Activated naive CD4-positive, alpha-beta T cell treated with anti-CD3 and anti-CD28 coated beads, Interleukin-2, amount 50 U/mL, for 24 hours (primary cell): ENCODE measurements at regions not wholly inside any gene's neighbourhood (a gene's known extent, or its start where the extent isn't known, plus 50 kb on each side); places are given as distances from the start of the nearest gene placed in this dataset.

ENCODE experiments used
- H3K27ac Mint-ChIP-seq: one replicate; pipeline ENCODE4 v1.8.0; 2021; ENCODE audit warnings: mild to moderate bottlenecking, mixed read lengths
- H3K27me3 Mint-ChIP-seq: one replicate; pipeline ENCODE4 v1.8.0; 2021; ENCODE audit warnings: mixed read lengths
- H3K36me3 Mint-ChIP-seq: one replicate; pipeline ENCODE4 v1.8.0; 2021; ENCODE audit warnings: mixed read lengths
- H3K4me1 Mint-ChIP-seq: one replicate; pipeline ENCODE4 v1.8.0; 2021; ENCODE audit warnings: mixed read lengths
- H3K4me3 Mint-ChIP-seq: one replicate; pipeline ENCODE4 v1.8.0; 2021; ENCODE audit warnings: mild to moderate bottlenecking, mixed read lengths
- H3K9me3 Mint-ChIP-seq: one replicate; pipeline ENCODE4 v1.8.0; 2021; ENCODE audit warnings: mixed read lengths

GRCh38 chr4:111453216-111453615 lies 692.0 kb upstream of the FAM241A start:
- H3K4me3 Mint-ChIP-seq: no peak overlapping the region
- H3K4me1 Mint-ChIP-seq: no peaks in the 10 kb centered on the region
- H3K27me3 Mint-ChIP-seq: no peaks in the 10 kb centered on the region
- no peaks in the 10 kb centered on the region for H3K36me3 Mint-ChIP-seq
- H3K9me3 Mint-ChIP-seq: no peaks in the 10 kb centered on the region
- no peak overlapping the region for H3K27ac Mint-ChIP-seq

- Mint-ChIP-seq H3K27ac (no peak overlapping the region), H3K36me3 (no peaks in the 10 kb centered on the region), H3K9me3 (no peaks in the 10 kb centered on the region), H3K4me1 (no peaks in the 10 kb centered on the region), H3K4me3 (no peak overlapping the region), H3K27me3 (no peaks in the 10 kb centered on the region)
Observed at GRCh38 chr4:111454961-111455360, 690.3 kb upstream of the FAM241A start.

- Mint-ChIP-seq H3K36me3 (no peaks in the 10 kb centered on the region), H3K4me1 (no peaks in the 10 kb centered on the region), H3K4me3 (no peak overlapping the region), H3K9me3 (peaks cover 8% of the 10 kb centered on the region), H3K27ac (no peak overlapping the region), H3K27me3 (no peaks in the 10 kb centered on the region)
Observed at GRCh38 chr4:111464251-111465045, 680.8 kb upstream of the FAM241A start.

GRCh38 chr4:111466811-111467604 lies 678.2 kb upstream of the FAM241A start:
- H3K4me1 Mint-ChIP-seq: no peaks in the 10 kb centered on the region
- H3K27ac Mint-ChIP-seq: no peak overlapping the region

GRCh38 chr4:111475001-111475400 lies 670.3 kb upstream of the FAM241A start:
- no peak overlapping the region for H3K27ac Mint-ChIP-seq
- no peaks in the 10 kb centered on the region for H3K27me3 Mint-ChIP-seq
- no peaks in the 10 kb centered on the region for H3K4me1 Mint-ChIP-seq
- H3K4me3 Mint-ChIP-seq: no peak overlapping the region
- H3K36me3 Mint-ChIP-seq: no peaks in the 10 kb centered on the region
- peaks cover 4% of the 10 kb centered on the region for H3K9me3 Mint-ChIP-seq

More at GRCh38 chr4:111466811-111467604, 678.2 kb upstream of the FAM241A start:
- no peaks in the 10 kb centered on the region for H3K36me3 Mint-ChIP-seq
- H3K4me3 Mint-ChIP-seq: no peak overlapping the region
- H3K9me3 Mint-ChIP-seq: peaks cover 9% of the 10 kb centered on the region
- no peaks in the 10 kb centered on the region for H3K27me3 Mint-ChIP-seq

- no peaks in the 10 kb centered on the region for H3K27me3 Mint-ChIP-seq
- peaks cover 4% of the 10 kb centered on the region for H3K9me3 Mint-ChIP-seq
- no peak overlapping the region for H3K27ac Mint-ChIP-seq
- no peaks in the 10 kb centered on the region for H3K36me3 Mint-ChIP-seq
- no peak overlapping the region for H3K4me3 Mint-ChIP-seq
- no peaks in the 10 kb centered on the region for H3K4me1 Mint-ChIP-seq
Observed at GRCh38 chr4:111475666-111476065, 669.6 kb upstream of the FAM241A start.

GRCh38 chr4:111480510-111480909 lies 664.7 kb upstream of the FAM241A start:
- no peaks in the 10 kb centered on the region for H3K36me3 Mint-ChIP-seq
- no peaks in the 10 kb centered on the region for H3K4me1 Mint-ChIP-seq
- H3K9me3 Mint-ChIP-seq: no peaks in the 10 kb centered on the region
- H3K4me3 Mint-ChIP-seq: no peak overlapping the region
- no peak overlapping the region for H3K27ac Mint-ChIP-seq
- H3K27me3 Mint-ChIP-seq: no peaks in the 10 kb centered on the region

- no peak overlapping the region for H3K27ac Mint-ChIP-seq
- no peaks in the 10 kb centered on the region for H3K36me3 Mint-ChIP-seq
- H3K27me3 Mint-ChIP-seq: no peaks in the 10 kb centered on the region
- peaks cover 8% of the 10 kb centered on the region for H3K9me3 Mint-ChIP-seq
- no peak overlapping the region for H3K4me3 Mint-ChIP-seq
- H3K4me1 Mint-ChIP-seq: no peaks in the 10 kb centered on the region
Observed at GRCh38 chr4:111483375-111484169, 661.7 kb upstream of the FAM241A start.

GRCh38 chr4:111492496-111492895 lies 652.8 kb upstream of the FAM241A start:
- Mint-ChIP-seq H3K4me3 (no peak overlapping the region), H3K4me1 (no peaks in the 10 kb centered on the region), H3K9me3 (no peaks in the 10 kb centered on the region), H3K36me3 (no peaks in the 10 kb centered on the region), H3K27ac (no peak overlapping the region), H3K27me3 (no peaks in the 10 kb centered on the region)

- Mint-ChIP-seq H3K36me3 (no peaks in the 10 kb centered on the region), H3K4me1 (no peaks in the 10 kb centered on the region), H3K4me3 (no peak overlapping the region), H3K27ac (no peak overlapping the region), H3K27me3 (no peaks in the 10 kb centered on the region), H3K9me3 (no peaks in the 10 kb centered on the region)
Observed at GRCh38 chr4:111494471-111494870, 650.8 kb upstream of the FAM241A start.

- Mint-ChIP-seq H3K27ac (no peak overlapping the region), H3K4me1 (no peaks in the 10 kb centered on the region), H3K36me3 (no peaks in the 10 kb centered on the region), H3K27me3 (no peaks in the 10 kb centered on the region), H3K4me3 (no peak overlapping the region), H3K9me3 (no peaks in the 10 kb centered on the region)
Observed at GRCh38 chr4:111494971-111495370, 650.3 kb upstream of the FAM241A start.

- Mint-ChIP-seq H3K4me3 (no peak overlapping the region), H3K36me3 (no peaks in the 10 kb centered on the region), H3K9me3 (no peaks in the 10 kb centered on the region), H3K4me1 (no peaks in the 10 kb centered on the region), H3K27ac (no peak overlapping the region), H3K27me3 (no peaks in the 10 kb centered on the region)
Observed at GRCh38 chr4:111499291-111499690, 646.0 kb upstream of the FAM241A start.

- Mint-ChIP-seq H3K4me1 (no peaks in the 10 kb centered on the region), H3K9me3 (no peaks in the 10 kb centered on the region), H3K4me3 (no peak overlapping the region), H3K36me3 (no peaks in the 10 kb centered on the region), H3K27me3 (no peaks in the 10 kb centered on the region), H3K27ac (no peak overlapping the region)
Observed at GRCh38 chr4:111499706-111500105, 645.5 kb upstream of the FAM241A start.

- Mint-ChIP-seq H3K4me1 (no peaks in the 10 kb centered on the region), H3K9me3 (no peaks in the 10 kb centered on the region), H3K4me3 (no peak overlapping the region), H3K27ac (no peak overlapping the region), H3K36me3 (no peaks in the 10 kb centered on the region), H3K27me3 (no peaks in the 10 kb centered on the region)
Observed at GRCh38 chr4:111500858-111501257, 644.4 kb upstream of the FAM241A start.

GRCh38 chr4:111501946-111502345 lies 643.3 kb upstream of the FAM241A start:
- no peaks in the 10 kb centered on the region for H3K9me3 Mint-ChIP-seq
- H3K27me3 Mint-ChIP-seq: no peaks in the 10 kb centered on the region
- H3K4me3 Mint-ChIP-seq: no peak overlapping the region

GRCh38 chr4:111502626-111503025 lies 642.6 kb upstream of the FAM241A start:
- H3K27ac Mint-ChIP-seq: no peak overlapping the region
- H3K36me3 Mint-ChIP-seq: no peaks in the 10 kb centered on the region
- H3K4me1 Mint-ChIP-seq: no peaks in the 10 kb centered on the region
- no peaks in the 10 kb centered on the region for H3K9me3 Mint-ChIP-seq
- H3K4me3 Mint-ChIP-seq: no peak overlapping the region
- H3K27me3 Mint-ChIP-seq: no peaks in the 10 kb centered on the region

More at GRCh38 chr4:111501946-111502345, 643.3 kb upstream of the FAM241A start:
- H3K27ac Mint-ChIP-seq: no peak overlapping the region
- H3K4me1 Mint-ChIP-seq: no peaks in the 10 kb centered on the region
- H3K36me3 Mint-ChIP-seq: no peaks in the 10 kb centered on the region
